DND-41 (cell line): ENCODE measurements at regions not wholly inside any gene's neighbourhood (a gene's known extent, or its start where the extent isn't known, plus 50 kb on each side); places are given as distances from the start of the nearest gene placed in this dataset.

Experiments used
- ATAC-seq: fragments of 200-7000 bp; cut with Tn5 transposase; 3 replicates; pipeline ENCODE4 v1.9.1; 2021; ENCODE audit warnings: low read depth; ENCODE audit not compliant: insufficient read depth
- DNase-seq: peaks from one replicate; pipeline ENCODE4 v3.0.0-alpha.2; 2020
- H2AFZ ChIP-seq: 2 replicates; pipeline ENCODE4 v1.6.0; 2012; ENCODE audit warnings: low read depth, low read length
- H3K27ac ChIP-seq: 2 replicates; pipeline ENCODE4 v1.5.1; 2012; ENCODE audit warnings: low read length, inconsistent platforms
- H3K27me3 ChIP-seq: fragments of 200-600 bp; sonication (generic); 2 replicates; pipeline ENCODE4 v1.6.0; 2012; ENCODE audit warnings: low read length, mild to moderate bottlenecking, inconsistent platforms; ENCODE audit not compliant: insufficient read depth, poor library complexity
- H3K36me3 ChIP-seq: 2 replicates; pipeline ENCODE4 v1.5.1; 2012; ENCODE audit warnings: low read length, inconsistent platforms; ENCODE audit not compliant: insufficient read depth
- H3K4me1 ChIP-seq: 2 replicates; pipeline ENCODE4 v1.5.1; 2012; ENCODE audit warnings: mild to moderate bottlenecking, low read length; ENCODE audit not compliant: insufficient read depth
- H3K4me2 ChIP-seq: 2 replicates; pipeline ENCODE4 v1.6.0; 2012; ENCODE audit warnings: mild to moderate bottlenecking, moderate library complexity, low read length, inconsistent platforms; ENCODE audit not compliant: insufficient read depth
- H3K4me3 ChIP-seq, 2 experiments: fragments of 200-600 bp in 1 of 2; shearing (Covaris generic) in 1 of 2; 2 replicates each; pipeline ENCODE4 v1.5.1; 2012 to 2016; ENCODE audit warnings: inconsistent platforms in 2 of 2, low read length in 2 of 2, mild to moderate bottlenecking in 2 of 2, low read depth in 1 of 2, moderate library complexity in 1 of 2
- H3K79me2 ChIP-seq: 2 replicates; pipeline ENCODE4 v1.6.0; 2012; ENCODE audit warnings: low read length, inconsistent platforms; ENCODE audit not compliant: insufficient read depth
- H3K9ac ChIP-seq: 2 replicates; pipeline ENCODE4 v1.6.0; 2012; ENCODE audit warnings: low read depth, mild to moderate bottlenecking, inconsistent platforms, low read length, moderate library complexity
- H3K9me3 ChIP-seq: 2 replicates; pipeline ENCODE4 v1.5.1; 2012; ENCODE audit warnings: low read length, moderate library complexity, mild to moderate bottlenecking, inconsistent platforms; ENCODE audit not compliant: insufficient read depth, severe bottlenecking
- H4K20me1 ChIP-seq: 2 replicates; pipeline ENCODE4 v1.6.0; 2012; ENCODE audit warnings: low read length; ENCODE audit not compliant: insufficient read depth
- CTCF ChIP-seq: IDR thresholded peaks from 2 replicates; pipeline ENCODE4 v1.5.1; 2012; ENCODE audit warnings: borderline replicate concordance, low read length, moderate library complexity, mild to moderate bottlenecking; ENCODE audit not compliant: poor library complexity, severe bottlenecking; ENCODE audit errors: extremely low read depth
- EZH2 ChIP-seq: IDR thresholded peaks from 3 replicates; pipeline ENCODE4 v1.6.1; 2012; ENCODE audit warnings: borderline replicate concordance, low read depth, mild to moderate bottlenecking, moderate library complexity, low read length, inconsistent platforms; ENCODE audit not compliant: severe bottlenecking

GRCh38 chr16:51410125-51410524 lies 259.1 kb upstream of the SALL1 start:
- H2AFZ ChIP-seq: no peak overlapping the region
- no peak overlapping the region for H3K9ac ChIP-seq
- H3K4me2 ChIP-seq: no peak overlapping the region
- H3K4me3 ChIP-seq: no peak overlapping the region
- no peaks in the 10 kb centered on the region for H3K36me3 ChIP-seq
- ATAC-seq (no peak), DNase-seq (no peak)
- no peaks in the 10 kb centered on the region for H3K9me3 ChIP-seq
- no peaks in the 10 kb centered on the region for H4K20me1 ChIP-seq
- H3K79me2 ChIP-seq: no peaks in the 10 kb centered on the region
- no peak overlapping the region for H3K27ac ChIP-seq
- no peak for TF ChIP-seq CTCF
- TF ChIP-seq EZH2: no peak
- no peaks in the 10 kb centered on the region for H3K4me1 ChIP-seq
- H3K27me3 ChIP-seq: no peaks in the 10 kb centered on the region

GRCh38 chr16:51409001-51409675 lies 258.1 kb upstream of the SALL1 start:
- ATAC-seq (no peak), DNase-seq (no peak)
- Histone ChIP-seq H3K4me3 (no peak overlapping the region), H3K9me3 (no peaks in the 10 kb centered on the region), H3K9ac (no peak overlapping the region), H3K4me1 (no peaks in the 10 kb centered on the region), H3K79me2 (no peaks in the 10 kb centered on the region), H3K36me3 (no peaks in the 10 kb centered on the region), H3K27ac (no peak overlapping the region), H2AFZ (no peak overlapping the region), H3K4me2 (no peak overlapping the region), H3K27me3 (no peaks in the 10 kb centered on the region), H4K20me1 (no peaks in the 10 kb centered on the region)
- no peak for TF ChIP-seq CTCF
- TF ChIP-seq EZH2: no peak

- no peaks in the 10 kb centered on the region for H3K27me3 ChIP-seq
- no peaks in the 10 kb centered on the region for H3K4me1 ChIP-seq
- no peak for TF ChIP-seq EZH2
- no peak for TF ChIP-seq CTCF
- no peak for ATAC-seq
- H3K36me3 ChIP-seq: no peaks in the 10 kb centered on the region
- DNase-seq: no peak
- no peak overlapping the region for H3K4me2 ChIP-seq
- H3K9ac ChIP-seq: no peak overlapping the region
- H2AFZ ChIP-seq: no peak overlapping the region
- H4K20me1 ChIP-seq: no peaks in the 10 kb centered on the region
- H3K9me3 ChIP-seq: no peaks in the 10 kb centered on the region
- H3K4me3 ChIP-seq: no peak overlapping the region
- no peaks in the 10 kb centered on the region for H3K79me2 ChIP-seq
- H3K27ac ChIP-seq: no peak overlapping the region
Observed at GRCh38 chr16:51408357-51408756, 257.3 kb upstream of the SALL1 start.
